H1 (cell line): ENCODE measurements at regions not wholly inside any gene's neighbourhood (a gene's known extent, or its start where the extent isn't known, plus 50 kb on each side); places are given as distances from the start of the nearest gene placed in this dataset.

Experiments
- CTCF ChIA-PET: fragments of 300-600 bp; sonication (Branson Sonifier 250); formaldehyde crosslinking; loops from one replicate; lab custom pipeline; 2021; ENCODE audit not compliant: partially characterized antibody; lab: Charles Lee
- POLR2A ChIA-PET: fragments of 300-600 bp; sonication (Branson Sonifier 250); formaldehyde crosslinking; loops from one replicate; lab custom pipeline; 2021; ENCODE audit warnings: inconsistent platforms; ENCODE audit not compliant: partially characterized antibody; lab: Charles Lee
- DNase-seq, 2 experiments: peaks; one replicate each; pipeline versions ENCODE4 v3.0.0 to v3.0.0-alpha.2; 2010 to 2022; ENCODE audit warnings: low spot score in 2 of 2, low read depth in 1 of 2, mixed read lengths in 1 of 2
- FAIRE-seq: peaks from 2 replicates; lab custom pipeline; 2011; peaks lifted over from hg19 to GRCh38; lab: Jason Lieb, UNC
- H2AFZ ChIP-seq: 2 replicates; pipeline ENCODE4 v1.8.1; 2012; ENCODE audit warnings: low read length, inconsistent platforms
- H2AK5ac ChIP-seq: 2 replicates; pipeline ENCODE4 v1.6.1; 2013; ENCODE audit warnings: low read depth, low read length
- H2BK120ac ChIP-seq: replicated peaks from 2 replicates; pipeline ENCODE3; 2013; ENCODE audit warnings: low read depth, low read length, inconsistent platforms
- H2BK12ac ChIP-seq: 2 replicates; pipeline ENCODE4 v1.6.1; 2013; ENCODE audit warnings: low read depth, low read length
- H2BK15ac ChIP-seq: 2 replicates; pipeline ENCODE4 v1.6.1; 2013; ENCODE audit warnings: low read length
- H2BK20ac ChIP-seq: 2 replicates; pipeline ENCODE4 v1.6.1; 2013; ENCODE audit warnings: low read length
- H2BK5ac ChIP-seq: 2 replicates; pipeline ENCODE4 v1.6.1; 2013; ENCODE audit warnings: low read depth, low read length
- H3K14ac ChIP-seq: 2 replicates; pipeline ENCODE4 v1.6.1; 2013; ENCODE audit warnings: inconsistent platforms; ENCODE audit not compliant: insufficient read length
- H3K18ac ChIP-seq: 2 replicates; pipeline ENCODE4 v1.6.1; 2013; ENCODE audit warnings: low read length; ENCODE audit errors: extremely low read depth
- H3K23ac ChIP-seq: 2 replicates; pipeline ENCODE4 v1.6.1; 2013; ENCODE audit warnings: inconsistent platforms; ENCODE audit not compliant: insufficient read length
- H3K23me2 ChIP-seq: 2 replicates; pipeline ENCODE4 v1.6.1; 2013; ENCODE audit warnings: low read depth, low read length
- H3K27ac ChIP-seq: 2 replicates; pipeline ENCODE4 v1.6.1; 2011; ENCODE audit warnings: low read depth, low read length, inconsistent platforms
- H3K27me3 ChIP-seq, 4 experiments: replicated peaks in 1 of 4; 1 replicate in 1 of 4; 2 replicates in 3 of 4; pipeline versions ENCODE4 v1.6.1 to v1.8.1; 2011 to 2013; ENCODE audit warnings: low read length in 3 of 4, mild to moderate bottlenecking in 3 of 4, inconsistent platforms in 2 of 4, mixed read lengths in 2 of 4, moderate library complexity in 1 of 4; ENCODE audit not compliant: control insufficient read depth in 3 of 4, insufficient read depth in 3 of 4; ENCODE audit errors: extremely low read depth in 1 of 4
- H3K36me3 ChIP-seq, 4 experiments: 2 replicates each; pipeline versions ENCODE4 v1.6.1 to v1.8.1; 2011 to 2013; ENCODE audit warnings: mild to moderate bottlenecking in 4 of 4, low read length in 3 of 4, moderate library complexity in 2 of 4, control low read depth in 1 of 4, inconsistent platforms in 1 of 4; ENCODE audit not compliant: insufficient read depth in 4 of 4, control insufficient read depth in 2 of 4
- H3K4ac ChIP-seq: replicated peaks from 2 replicates; pipeline ENCODE3; 2013; ENCODE audit warnings: low read length, low read depth, mixed read lengths, inconsistent platforms; ENCODE audit not compliant: insufficient read length
- H3K4me1 ChIP-seq, 4 experiments: replicated peaks in 1 of 4; 1 replicate in 1 of 4; 2 replicates in 3 of 4; pipeline versions ENCODE4 v1.6.1 to v1.8.1; 2011 to 2013; ENCODE audit warnings: low read length in 3 of 4, inconsistent platforms in 2 of 4, mixed read lengths in 1 of 4; ENCODE audit not compliant: insufficient read depth in 4 of 4, control insufficient read depth in 3 of 4
- H3K4me2 ChIP-seq, 2 experiments: 2 replicates each; pipeline versions ENCODE4 v1.6.1 to v1.8.1; 2011 to 2013; ENCODE audit warnings: low read depth in 2 of 2, low read length in 2 of 2, control low read depth in 1 of 2, inconsistent platforms in 1 of 2, mild to moderate bottlenecking in 1 of 2; ENCODE audit not compliant: insufficient read depth in 1 of 2
- H3K4me3 ChIP-seq, 4 experiments: fragments of 200-600, 300-600 bp in 1 of 4; sonication (generic), shearing (Covaris generic), sonication (Bioruptor Twin) in 1 of 4; 2 replicates each; pipeline versions ENCODE4 v1.5.1 to v1.8.1; 2011 to 2016; ENCODE audit warnings: low read length in 4 of 4, low read depth in 3 of 4, control low read depth in 2 of 4, inconsistent platforms in 2 of 4, mild to moderate bottlenecking in 2 of 4, mixed read lengths in 1 of 4, moderate library complexity in 1 of 4; ENCODE audit not compliant: insufficient read depth in 2 of 4; ENCODE audit errors: extremely low read depth in 1 of 4
- H3K56ac ChIP-seq: replicated peaks from 2 replicates; pipeline ENCODE3; 2013; ENCODE audit warnings: low read depth, mild to moderate bottlenecking, mixed read lengths, low read length, inconsistent platforms; ENCODE audit not compliant: insufficient read length
- H3K79me1 ChIP-seq: 2 replicates; pipeline ENCODE4 v1.6.1; 2013; ENCODE audit warnings: low read depth, low read length, control low read depth
- H3K79me2 ChIP-seq, 2 experiments: 2 replicates each; pipeline versions ENCODE4 v1.6.1 to v1.8.1; 2012 to 2013; ENCODE audit warnings: low read length in 2 of 2, mild to moderate bottlenecking in 2 of 2, inconsistent platforms in 1 of 2; ENCODE audit not compliant: insufficient read depth in 2 of 2, control insufficient read depth in 1 of 2
- H3K9ac ChIP-seq, 4 experiments: replicated peaks in 1 of 4; 1 replicate in 1 of 4; 2 replicates in 3 of 4; pipeline versions ENCODE4 v1.6.1 to v1.8.1; 2011 to 2013; ENCODE audit warnings: low read depth in 3 of 4, low read length in 3 of 4, control low read depth in 2 of 4, mild to moderate bottlenecking in 2 of 4, moderate library complexity in 2 of 4, inconsistent platforms in 1 of 4; ENCODE audit errors: extremely low read depth in 1 of 4
- H3K9me3 ChIP-seq, 2 experiments: 2 replicates each; pipeline versions ENCODE4 v1.6.1 to v1.8.1; 2012 to 2013; ENCODE audit warnings: mild to moderate bottlenecking in 2 of 2, moderate library complexity in 2 of 2, control low read depth in 1 of 2, inconsistent platforms in 1 of 2, low read depth in 1 of 2, low read length in 1 of 2, mixed read lengths in 1 of 2; ENCODE audit not compliant: insufficient read depth in 2 of 2
- H4K20me1 ChIP-seq, 2 experiments: replicated peaks in 1 of 2; 2 replicates each; pipeline versions ENCODE3 to v1.8.1; 2011 to 2013; ENCODE audit warnings: inconsistent platforms in 2 of 2, low read length in 2 of 2, mild to moderate bottlenecking in 1 of 2; ENCODE audit not compliant: insufficient read depth in 2 of 2, control insufficient read depth in 1 of 2
- H4K5ac ChIP-seq: 2 replicates; pipeline ENCODE4 v1.6.1; 2013; ENCODE audit warnings: low read length, low read depth, mixed read lengths, inconsistent platforms; ENCODE audit not compliant: insufficient read length
- H4K8ac ChIP-seq: 2 replicates; pipeline ENCODE4 v1.8.0; 2013; ENCODE audit warnings: mild to moderate bottlenecking, moderate library complexity, low read length, inconsistent platforms; ENCODE audit not compliant: insufficient read depth; ENCODE audit errors: extremely low read depth
- H4K91ac ChIP-seq: replicated peaks from 2 replicates; pipeline ENCODE3; 2013; ENCODE audit warnings: low read length, mixed read lengths, inconsistent platforms; ENCODE audit not compliant: insufficient read length
- CBX8 ChIP-seq: fragments of 300-800, 300-1000 bp; sonication (generic); IDR thresholded peaks from 2 replicates; pipeline ENCODE4 v1.7.1; 2016; ENCODE audit warnings: low read depth, low read length, borderline replicate concordance
- CEBPB ChIP-seq: IDR thresholded peaks from 2 replicates; pipeline ENCODE4 v1.6.1; 2012; ENCODE audit warnings: low read depth, low read length
- CHD1 ChIP-seq: IDR thresholded peaks from 2 replicates; pipeline ENCODE4 v1.6.1; 2012; ENCODE audit warnings: low read depth, low read length, improper control_type of control experiment
- CTBP2 ChIP-seq: IDR thresholded peaks from 2 replicates; pipeline ENCODE4 v1.7.0; 2011; ENCODE audit warnings: borderline replicate concordance, mild to moderate bottlenecking, moderate library complexity, mixed read lengths, low read length; ENCODE audit not compliant: insufficient read depth, insufficient read length
- FOSL1 ChIP-seq: IDR thresholded peaks from 2 replicates; pipeline ENCODE4 v1.6.1; 2011; ENCODE audit warnings: mild to moderate bottlenecking, low read depth, low read length, moderate library complexity; ENCODE audit not compliant: insufficient read depth
- GTF2F1 ChIP-seq: IDR thresholded peaks from 2 replicates; pipeline ENCODE4 v1.6.1; 2012; ENCODE audit warnings: low read depth, low read length, improper control_type of control experiment, borderline replicate concordance
- JUND ChIP-seq: IDR thresholded peaks from 2 replicates; pipeline ENCODE4 v1.6.1; 2011; ENCODE audit warnings: mild to moderate bottlenecking, improper control_type of control experiment, low read length
- NRF1 ChIP-seq: IDR thresholded peaks from 2 replicates; pipeline ENCODE4 v1.6.1; 2011; ENCODE audit warnings: mild to moderate bottlenecking, low read depth, low read length, improper control_type of control experiment
- POU5F1 ChIP-seq: IDR thresholded peaks from 2 replicates; pipeline ENCODE4 v1.6.1; 2011; ENCODE audit warnings: low read depth, mild to moderate bottlenecking, low read length, moderate library complexity
- SUZ12 ChIP-seq: fragments of 200-600 bp; sonication (generic); IDR thresholded peaks from 2 replicates; pipeline ENCODE4 v1.6.1; 2012; ENCODE audit warnings: mild to moderate bottlenecking, inconsistent platforms, low read length, moderate library complexity, mixed read lengths
- TAF1 ChIP-seq: IDR thresholded peaks from 2 replicates; pipeline ENCODE4 v1.6.1; 2011; ENCODE audit warnings: mild to moderate bottlenecking, low read depth, low read length
- TBP ChIP-seq: IDR thresholded peaks from 2 replicates; pipeline ENCODE4 v1.6.1; 2011; ENCODE audit warnings: low read depth, low read length, improper control_type of control experiment
- WGBS, 2 experiments: shearing (Covaris generic) in 1 of 2; methylation state at CpG; one replicate each; pipeline versions ENCODE4 v1.1.6 to v1.1.7; 2013 to 2015; ENCODE audit warnings: low lambda C conversion rate in 2 of 2, mixed read lengths in 2 of 2, inconsistent platforms in 1 of 2, low coverage in 1 of 2, missing lambda C conversion rate in 1 of 2; ENCODE audit not compliant: insufficient replicate concordance in 2 of 2, insufficient coverage in 1 of 2, insufficient read length in 1 of 2; ENCODE audit errors: extremely low coverage in 1 of 2, missing lambda C conversion rate in 1 of 2; 5-methylcytosine and 5-hydroxymethylcytosine counted together
- TF ChIP-seq, protein P1 (sequence below): IDR thresholded peaks from 2 replicates; pipeline ENCODE4 v1.6.1; 2011; ENCODE audit warnings: low read length, improper control_type of control experiment

DNA sequence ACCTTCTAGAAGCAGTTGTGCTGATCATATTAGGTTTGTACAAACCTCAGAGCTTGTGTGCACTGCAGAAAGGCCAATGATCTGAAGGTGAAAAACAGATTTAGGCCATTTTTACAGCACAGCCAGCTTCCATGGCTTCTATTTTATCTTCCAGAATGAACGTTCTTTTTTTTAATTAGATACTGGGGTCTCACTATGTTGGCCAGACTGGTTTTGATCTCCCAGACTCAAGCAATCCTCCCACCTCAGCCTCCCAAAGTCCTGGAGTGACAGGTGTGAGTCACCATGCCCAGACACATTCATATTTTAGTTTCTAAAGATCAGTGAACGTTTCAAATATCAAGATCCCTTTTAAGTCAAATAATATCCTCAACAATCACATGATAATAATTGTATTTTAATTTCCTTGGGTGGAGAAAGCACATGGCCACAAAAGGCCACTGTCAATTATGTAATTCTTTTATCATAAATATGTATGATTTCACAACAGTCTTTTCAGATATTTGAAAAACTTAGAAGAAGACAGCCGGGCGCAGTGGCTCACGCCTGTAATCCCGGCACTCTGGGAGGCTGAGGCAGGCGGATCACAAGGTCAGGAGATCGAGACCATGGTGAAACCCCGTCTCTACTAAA lies 326.7 kb upstream of the JARID2 start:
- no peak overlapping the region for H4K91ac ChIP-seq
- no peaks in the 10 kb centered on the region for H3K23me2 ChIP-seq
- no peak overlapping the region for H3K4me2 ChIP-seq
- no peak overlapping the region for H2BK5ac ChIP-seq
- no peak overlapping the region for H2AK5ac ChIP-seq
- H3K4me3 ChIP-seq: no peak overlapping the region
- H2BK15ac ChIP-seq: no peak overlapping the region
- H3K56ac ChIP-seq: no peak overlapping the region
- no peaks in the 10 kb centered on the region for H3K36me3 ChIP-seq
- H3K27me3 ChIP-seq: no peaks in the 10 kb centered on the region
- H3K4ac ChIP-seq: no peak overlapping the region
- no peak overlapping the region for H4K5ac ChIP-seq
- no peak overlapping the region for H2AFZ ChIP-seq
- peaks cover 13% of the 10 kb centered on the region for H3K79me1 ChIP-seq
- FAIRE-seq (no peak), DNase-seq (no peak)
- no peak overlapping the region for H2BK120ac ChIP-seq
- H4K8ac ChIP-seq: no peak overlapping the region
- POLR2A ChIA-PET: no interaction called here
- 85% methylated on average over 9 of the region's 9 CpGs; no CpG with 5 or more reads in 1 of the 2 experiments for WGBS, 2 experiments
- no peak overlapping the region for H3K23ac ChIP-seq
- H3K9ac ChIP-seq: no peak overlapping the region
- H4K20me1 ChIP-seq: no peaks in the 10 kb centered on the region
- H3K9me3 ChIP-seq: no peaks in the 10 kb centered on the region
- H3K14ac ChIP-seq: no peak overlapping the region
- no peak overlapping the region for H3K27ac ChIP-seq
- no peak overlapping the region for H3K18ac ChIP-seq
- H3K4me1 ChIP-seq: peaks cover 13 to 27% (median 22%) of the 10 kb centered on the region in 4 experiments
- CTCF ChIA-PET: interaction anchor here (1.3 kb wide), 1 partner anchor 35 kb away, joined by 3 read pairs; no protein-coding TSS in a partner anchor
- no peak overlapping the region for H2BK20ac ChIP-seq
- peaks cover 0 to 2% of the 10 kb centered on the region in 2 experiments; a peak in 1 of 4 replicates for H3K79me2 ChIP-seq
- H2BK12ac ChIP-seq: no peak overlapping the region
- TF ChIP-seq FOSL1 (no peak), SUZ12 (no peak), GTF2F1 (no peak), NRF1 (no peak), CEBPB (no peak), CTBP2 (no peak), JUND (no peak), POU5F1 (no peak), TAF1 (no peak), CBX8 (no peak), CHD1 (no peak), TBP (no peak)
- TF ChIP-seq, protein P1, sequence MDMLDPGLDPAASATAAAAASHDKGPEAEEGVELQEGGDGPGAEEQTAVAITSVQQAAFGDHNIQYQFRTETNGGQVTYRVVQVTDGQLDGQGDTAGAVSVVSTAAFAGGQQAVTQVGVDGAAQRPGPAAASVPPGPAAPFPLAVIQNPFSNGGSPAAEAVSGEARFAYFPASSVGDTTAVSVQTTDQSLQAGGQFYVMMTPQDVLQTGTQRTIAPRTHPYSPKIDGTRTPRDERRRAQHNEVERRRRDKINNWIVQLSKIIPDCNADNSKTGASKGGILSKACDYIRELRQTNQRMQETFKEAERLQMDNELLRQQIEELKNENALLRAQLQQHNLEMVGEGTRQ: no peak
